AG04449 (cell line): ENCODE measurements at regions not wholly inside any gene's neighbourhood (a gene's known extent, or its start where the extent isn't known, plus 50 kb on each side); places are given as distances from the start of the nearest gene placed in this dataset.

ENCODE experiments used
- CTCF ChIA-PET: fragments of 350-600 bp; formaldehyde crosslinking; extraction: SDS; loops from one replicate; lab custom pipeline; 2021; ENCODE audit warnings: antibody characterized with exemption; lab: Yijun Ruan, JAX
- POLR2A ChIA-PET: fragments of 400-600, 350-600 bp; formaldehyde crosslinking; extraction: SDS; loops from one replicate; lab custom pipeline; 2020; ENCODE audit warnings: antibody characterized with exemption, inconsistent platforms; lab: Yijun Ruan, JAX
- DNase-seq: peaks from one replicate; pipeline ENCODE4 v3.0.0-alpha.2; 2010; ENCODE audit warnings: low read depth, low spot score
- H3K4me3 ChIP-seq: 2 replicates; pipeline ENCODE4 v1.5.1; 2011; ENCODE audit warnings: low read depth, mild to moderate bottlenecking, control low read depth, low read length
- TF ChIP-seq, protein P1 (sequence below): IDR thresholded peaks from one replicate; pipeline ENCODE4 v1.5.1; 2011; ENCODE audit warnings: mild to moderate bottlenecking, moderate library complexity, low read length, control low read depth, inconsistent platforms; ENCODE audit not compliant: insufficient read depth; ENCODE audit errors: missing control alignments

DNA sequence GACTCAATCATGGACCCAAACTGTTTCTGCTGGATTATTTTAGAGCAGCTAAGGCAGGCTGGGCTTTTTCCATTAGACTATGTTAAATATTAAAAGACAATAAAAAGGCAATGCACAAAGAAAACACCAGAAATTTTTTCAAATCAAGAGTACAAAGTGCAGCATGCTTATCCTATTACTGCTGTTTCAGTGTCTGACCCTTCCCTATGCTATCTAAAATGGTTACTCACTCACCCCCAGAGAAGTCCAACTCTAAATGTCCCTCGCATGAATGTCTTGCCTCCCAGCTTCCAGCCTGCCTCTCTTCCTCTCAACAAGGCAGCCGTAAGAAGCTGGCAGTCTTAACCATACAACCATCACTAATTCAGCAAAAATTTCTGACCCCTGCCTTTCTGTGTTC is 108.7 kb upstream of the SYT6 start:
- H3K4me3 ChIP-seq, result no peak overlapping the region
- POLR2A ChIA-PET, result no interaction called here
- CTCF ChIA-PET, result no interaction called here
- no peak for DNase-seq
- TF ChIP-seq, protein P1, sequence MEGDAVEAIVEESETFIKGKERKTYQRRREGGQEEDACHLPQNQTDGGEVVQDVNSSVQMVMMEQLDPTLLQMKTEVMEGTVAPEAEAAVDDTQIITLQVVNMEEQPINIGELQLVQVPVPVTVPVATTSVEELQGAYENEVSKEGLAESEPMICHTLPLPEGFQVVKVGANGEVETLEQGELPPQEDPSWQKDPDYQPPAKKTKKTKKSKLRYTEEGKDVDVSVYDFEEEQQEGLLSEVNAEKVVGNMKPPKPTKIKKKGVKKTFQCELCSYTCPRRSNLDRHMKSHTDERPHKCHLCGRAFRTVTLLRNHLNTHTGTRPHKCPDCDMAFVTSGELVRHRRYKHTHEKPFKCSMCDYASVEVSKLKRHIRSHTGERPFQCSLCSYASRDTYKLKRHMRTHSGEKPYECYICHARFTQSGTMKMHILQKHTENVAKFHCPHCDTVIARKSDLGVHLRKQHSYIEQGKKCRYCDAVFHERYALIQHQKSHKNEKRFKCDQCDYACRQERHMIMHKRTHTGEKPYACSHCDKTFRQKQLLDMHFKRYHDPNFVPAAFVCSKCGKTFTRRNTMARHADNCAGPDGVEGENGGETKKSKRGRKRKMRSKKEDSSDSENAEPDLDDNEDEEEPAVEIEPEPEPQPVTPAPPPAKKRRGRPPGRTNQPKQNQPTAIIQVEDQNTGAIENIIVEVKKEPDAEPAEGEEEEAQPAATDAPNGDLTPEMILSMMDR, result no peak

DNA sequence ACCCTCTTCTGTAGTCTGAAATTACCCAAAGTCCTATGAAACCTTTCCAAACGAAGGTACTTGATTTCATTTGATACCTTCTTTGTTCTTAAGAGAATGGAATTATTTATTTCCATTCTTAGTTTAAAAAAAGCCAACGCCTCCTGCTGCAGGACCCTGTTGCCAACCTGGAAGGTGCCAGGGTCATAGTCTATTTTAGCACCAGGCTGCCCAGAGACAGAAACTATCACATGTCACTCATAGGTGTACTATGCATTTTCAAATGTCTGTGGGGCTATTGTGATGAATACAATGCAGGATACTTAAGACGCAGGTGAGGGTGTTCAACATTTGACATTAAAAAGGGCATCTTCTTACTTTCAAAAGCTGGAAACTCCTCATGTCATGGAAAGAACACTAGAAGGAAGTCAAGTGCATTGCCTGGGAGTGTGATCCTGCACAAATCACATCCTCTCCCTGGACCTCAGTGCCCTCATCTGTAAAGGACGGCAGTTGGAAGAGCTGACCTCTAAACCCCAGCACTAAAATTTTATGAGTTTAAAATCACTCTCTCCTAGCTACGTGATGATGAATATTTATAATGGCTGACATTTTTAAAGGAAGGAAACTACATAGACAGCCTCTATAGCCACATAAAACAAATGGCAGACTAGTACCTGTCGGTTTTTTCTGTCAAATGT is 107.3 kb upstream of the SYT6 start:
- TF ChIP-seq, protein P1, result no peak
- no peak for DNase-seq
- ChIA-PET CTCF (interaction anchor here (0.8 kb wide), 1 partner anchor 283 kb away, joined by 3 read pairs; no protein-coding TSS in a partner anchor), POLR2A (no interaction called here)
- no peak overlapping the region for H3K4me3 ChIP-seq

DNA sequence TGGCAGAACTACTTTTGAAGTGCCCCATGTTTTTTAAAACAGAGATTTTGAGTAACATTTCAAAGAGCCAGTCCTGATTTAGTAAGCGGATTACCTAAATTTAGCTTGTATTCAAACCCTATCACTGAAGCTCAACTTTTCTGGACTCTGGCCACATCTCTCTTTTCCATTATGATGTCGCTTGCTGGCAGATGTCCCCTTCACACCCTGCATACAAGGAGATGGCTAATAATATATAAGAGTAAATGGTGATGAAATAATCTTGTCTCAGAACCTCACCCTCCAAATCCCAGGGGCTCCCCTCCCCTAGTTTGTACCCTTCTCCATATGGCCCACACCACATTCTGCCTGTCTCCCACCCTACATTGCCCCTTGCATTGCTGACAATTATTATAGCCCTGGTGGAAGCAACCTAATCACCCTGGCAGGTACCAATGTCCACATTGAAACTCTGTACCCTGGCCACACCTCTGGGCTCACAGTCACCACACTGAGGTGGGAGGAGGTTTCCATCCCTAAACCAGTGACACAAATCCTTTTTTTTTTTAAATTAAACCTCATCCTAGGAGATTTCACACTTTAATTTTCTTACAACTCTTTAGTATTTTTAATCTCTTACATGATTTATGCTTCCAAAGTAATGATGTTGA is 106.0 kb upstream of the SYT6 start:
- no peak overlapping the region for H3K4me3 ChIP-seq
- DNase-seq, result no peak
- ChIA-PET POLR2A (no interaction called here), CTCF (interaction anchor here (1.3 kb wide), 1 partner anchor 23 kb away, joined by 5 read pairs; no protein-coding TSS in a partner anchor)
- TF ChIP-seq, protein P1, result no peak

DNA sequence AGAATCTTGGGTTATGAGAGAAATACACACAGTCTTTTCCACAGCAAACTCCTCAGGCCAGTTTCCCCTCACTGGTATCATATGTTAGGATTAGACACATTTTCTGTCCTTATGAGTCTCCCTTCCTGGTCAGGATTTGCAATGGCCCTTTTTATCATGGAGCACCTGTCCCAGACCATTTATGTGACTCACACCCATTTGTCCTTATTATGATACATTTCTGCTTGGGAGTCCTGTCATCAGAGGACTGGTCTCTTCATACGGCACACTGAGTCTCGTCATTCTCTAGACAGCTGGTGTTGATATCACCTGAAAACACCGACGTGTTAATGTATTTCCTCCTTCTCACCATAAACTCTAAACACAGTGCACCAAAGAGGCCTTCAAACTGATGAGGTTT is 105.0 kb upstream of the SYT6 start:
- no peak overlapping the region for H3K4me3 ChIP-seq
- ChIA-PET POLR2A (no interaction called here), CTCF (no interaction called here)
- TF ChIP-seq, protein P1, result no peak
- no peak for DNase-seq

DNA sequence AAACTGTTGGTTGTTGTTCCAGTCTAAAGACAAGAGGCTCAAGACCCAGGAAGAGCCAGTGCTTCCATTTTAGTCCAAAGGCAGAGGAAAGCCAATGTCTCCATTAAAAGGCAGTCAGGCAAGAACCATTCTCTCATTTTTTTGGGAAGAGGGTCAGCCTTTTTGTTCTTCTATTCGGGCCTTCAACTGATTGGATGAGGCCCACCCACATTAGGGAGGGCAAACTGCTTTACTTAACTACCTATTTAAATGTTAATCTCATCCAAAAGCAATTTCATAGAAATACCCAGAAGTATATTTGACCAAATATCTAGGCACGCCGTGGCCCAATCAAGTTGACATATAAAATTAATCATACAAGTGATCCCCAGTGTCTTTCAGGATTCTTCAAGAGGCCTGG is 104.4 kb upstream of the SYT6 start:
- POLR2A ChIA-PET, result no interaction called here
- DNase-seq, result no peak
- CTCF ChIA-PET, result interaction anchor here (0.6 kb wide), 1 partner anchor 43 kb away, joined by 3 read pairs; no protein-coding TSS in a partner anchor
- TF ChIP-seq, protein P1, result no peak
- H3K4me3 ChIP-seq, result no peak overlapping the region

DNA sequence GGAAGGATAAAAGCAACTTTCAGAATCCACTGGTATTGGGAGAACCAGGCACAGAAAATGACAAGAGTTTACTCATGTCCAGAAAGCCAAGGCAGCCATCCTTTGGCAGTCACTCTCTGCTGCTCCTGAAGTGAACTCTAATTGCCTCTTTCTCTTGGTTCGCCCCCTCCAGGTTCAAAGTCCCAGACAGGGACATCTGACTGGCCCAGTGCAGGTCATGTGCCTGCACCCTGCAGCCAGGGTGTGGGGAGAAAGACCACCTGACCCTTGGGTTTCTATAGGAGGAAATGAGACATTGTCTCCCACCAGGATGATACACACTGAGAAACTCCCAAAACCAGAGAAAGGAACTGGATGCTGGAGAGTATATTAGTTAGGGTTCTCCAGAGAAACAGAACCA is 103.9 kb upstream of the SYT6 start:
- TF ChIP-seq, protein P1, result no peak
- no peak for DNase-seq
- ChIA-PET CTCF (no interaction called here), POLR2A (no interaction called here)
- no peak overlapping the region for H3K4me3 ChIP-seq
